ENCODE measurements at regions not wholly inside any gene's neighbourhood (a gene's known extent, or its start where the extent isn't known, plus 50 kb on each side); places are given as distances from the start of the nearest gene placed in this dataset.

DNA sequence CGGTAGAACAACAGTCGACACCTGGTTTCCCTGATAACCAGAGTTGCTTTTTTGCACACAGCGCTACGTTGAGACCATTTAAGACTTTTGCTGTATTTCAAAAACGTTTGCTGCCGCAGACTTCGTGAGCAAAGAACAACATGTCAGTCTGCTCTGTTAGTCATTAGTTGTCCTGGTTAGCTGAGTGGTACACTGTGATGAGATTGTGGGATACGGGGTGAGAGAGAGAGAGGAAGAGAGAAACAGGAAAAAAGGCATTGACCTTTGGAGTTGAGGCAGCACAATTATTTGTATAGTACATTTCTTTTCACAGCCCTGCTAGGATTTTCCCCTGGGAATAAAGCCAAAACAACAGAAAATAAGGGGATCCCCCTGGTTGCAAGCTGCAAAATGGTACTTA lies 306.1 kb upstream of the WWC1 start:
- TF ChIP-seq, protein P1, sequence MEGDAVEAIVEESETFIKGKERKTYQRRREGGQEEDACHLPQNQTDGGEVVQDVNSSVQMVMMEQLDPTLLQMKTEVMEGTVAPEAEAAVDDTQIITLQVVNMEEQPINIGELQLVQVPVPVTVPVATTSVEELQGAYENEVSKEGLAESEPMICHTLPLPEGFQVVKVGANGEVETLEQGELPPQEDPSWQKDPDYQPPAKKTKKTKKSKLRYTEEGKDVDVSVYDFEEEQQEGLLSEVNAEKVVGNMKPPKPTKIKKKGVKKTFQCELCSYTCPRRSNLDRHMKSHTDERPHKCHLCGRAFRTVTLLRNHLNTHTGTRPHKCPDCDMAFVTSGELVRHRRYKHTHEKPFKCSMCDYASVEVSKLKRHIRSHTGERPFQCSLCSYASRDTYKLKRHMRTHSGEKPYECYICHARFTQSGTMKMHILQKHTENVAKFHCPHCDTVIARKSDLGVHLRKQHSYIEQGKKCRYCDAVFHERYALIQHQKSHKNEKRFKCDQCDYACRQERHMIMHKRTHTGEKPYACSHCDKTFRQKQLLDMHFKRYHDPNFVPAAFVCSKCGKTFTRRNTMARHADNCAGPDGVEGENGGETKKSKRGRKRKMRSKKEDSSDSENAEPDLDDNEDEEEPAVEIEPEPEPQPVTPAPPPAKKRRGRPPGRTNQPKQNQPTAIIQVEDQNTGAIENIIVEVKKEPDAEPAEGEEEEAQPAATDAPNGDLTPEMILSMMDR (conservative IDR thresholded peaks at IDR 0.05; ENCODE audit: low read length), result no peak
- TF ChIP-seq EZH2phosphoT487 (IDR thresholded peaks at IDR 0.05; ENCODE audit: borderline replicate concordance, low read depth, low read length), result no peak
